Hematopoietic multipotent progenitor cell treated with erythropoietin and hydrocortisone succinate and interleukin-3 and kit ligand, for 15 days (in vitro differentiated cells): ENCODE measurements at regions not wholly inside any gene's neighbourhood (a gene's known extent, or its start where the extent isn't known, plus 50 kb on each side); places are given as distances from the start of the nearest gene placed in this dataset.

ENCODE experiments used
- DNase-seq: peaks from one replicate; pipeline ENCODE4 v3.0.0-alpha.2; 2015; ENCODE audit warnings: low spot score

DNA sequence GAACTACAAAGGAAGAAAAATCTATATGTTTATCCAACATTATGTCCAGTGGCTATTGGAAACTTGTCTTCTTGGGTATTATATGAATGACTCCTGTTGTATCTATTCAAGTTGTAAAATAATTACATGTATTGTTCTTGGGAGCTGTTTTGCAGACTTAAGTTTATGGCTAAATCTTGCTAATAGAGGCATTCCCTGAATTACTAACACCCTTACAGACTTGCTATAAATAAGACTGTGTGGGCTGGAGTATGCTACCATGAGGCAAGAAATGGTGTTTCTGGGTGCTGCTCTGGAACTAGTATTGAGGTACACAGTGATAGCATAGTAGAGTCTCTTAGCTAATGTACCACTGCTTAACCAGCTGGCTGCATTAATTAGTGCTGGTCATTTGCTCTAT lies 155.1 kb downstream of the HIPK3 start:
- no peak for DNase-seq

DNA sequence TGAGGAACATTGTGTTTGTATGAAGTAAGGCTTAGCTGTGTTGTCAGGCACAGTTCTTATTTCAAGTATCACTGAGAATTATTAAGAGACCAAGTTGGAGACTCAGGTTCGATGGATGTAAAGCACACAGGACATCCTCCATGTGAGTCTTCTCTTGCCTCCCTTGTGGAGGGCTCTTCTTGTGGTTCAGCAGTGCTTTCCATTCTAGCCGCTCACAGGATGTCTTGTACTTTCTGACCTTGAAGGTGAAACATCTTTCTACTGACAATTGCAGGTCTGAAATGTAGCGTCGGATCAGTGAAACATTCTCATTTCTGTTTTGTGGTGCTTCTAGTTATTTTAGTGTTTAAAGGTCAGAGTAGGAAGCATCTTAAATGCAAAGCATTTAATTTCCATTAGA lies 154.6 kb downstream of the HIPK3 start:
- DNase-seq: no peak

DNA sequence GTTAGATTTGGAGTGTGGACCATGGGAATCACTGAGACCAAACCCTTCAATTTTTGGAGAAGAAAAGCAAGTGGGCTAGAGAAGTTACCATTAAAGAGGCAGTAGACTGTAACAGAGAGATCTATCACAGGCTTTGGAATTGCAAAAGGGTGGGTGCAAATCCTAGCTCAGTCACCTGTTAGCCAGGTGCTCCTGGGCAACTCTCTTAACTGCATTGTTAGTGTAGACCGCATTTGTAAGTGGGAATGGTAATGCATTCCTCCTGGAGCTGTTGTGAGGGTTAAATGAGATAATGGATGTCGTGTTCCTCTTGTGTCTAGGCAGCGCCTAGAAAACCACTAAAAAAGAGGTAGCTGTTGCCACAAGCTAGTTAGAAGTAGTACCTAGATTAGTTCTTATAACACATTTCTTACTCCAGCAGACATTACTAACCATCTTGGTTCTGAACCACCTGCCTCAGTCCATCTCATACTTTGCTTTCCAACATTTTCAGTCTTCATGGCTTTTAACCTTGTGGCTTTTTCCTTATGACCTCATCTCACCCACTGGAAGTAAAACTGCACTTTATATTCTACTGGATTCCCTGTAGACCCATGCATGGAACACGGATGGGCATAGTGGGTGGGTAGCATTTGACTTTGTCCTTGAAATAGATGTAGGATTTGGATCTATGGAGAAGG lies 153.0 kb downstream of the HIPK3 start:
- DNase-seq: no peak
